GM18517 (cell line): ENCODE measurements at regions not wholly inside any gene's neighbourhood (a gene's known extent, or its start where the extent isn't known, plus 50 kb on each side); places are given as distances from the start of the nearest gene placed in this dataset.

Experiments
- ATAC-seq: cut with Tn5 transposase; IDR thresholded peaks from one replicate; pipeline ENCODE4 v1.9.1; 2021; ENCODE audit warnings: mild to moderate bottlenecking, moderate library complexity; ENCODE audit not compliant: unreplicated experiment

- no peak for ATAC-seq
Measured at GRCh38 chr11:86120807-86121206, 51.9 kb upstream of the PICALM start.

DNA sequence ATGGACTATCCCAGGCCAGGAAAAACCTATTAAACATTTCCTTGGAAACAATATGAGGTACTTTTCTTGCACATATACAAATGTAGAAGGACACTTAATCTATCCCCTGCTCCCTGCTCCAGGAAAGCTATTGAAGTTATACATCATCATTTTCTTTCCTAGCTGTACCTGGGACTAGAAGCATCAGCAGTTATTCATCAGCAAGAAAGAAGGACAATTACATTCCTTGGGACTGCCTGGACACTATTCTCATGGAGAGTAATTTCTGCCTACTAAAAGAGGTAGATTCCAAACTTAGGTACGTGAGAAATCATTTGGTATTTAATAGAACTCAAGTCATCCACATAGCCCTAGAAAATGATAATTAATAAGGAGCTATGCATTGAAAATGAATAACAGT, 51.0 kb upstream of the PICALM start:
- no peak for ATAC-seq

DNA sequence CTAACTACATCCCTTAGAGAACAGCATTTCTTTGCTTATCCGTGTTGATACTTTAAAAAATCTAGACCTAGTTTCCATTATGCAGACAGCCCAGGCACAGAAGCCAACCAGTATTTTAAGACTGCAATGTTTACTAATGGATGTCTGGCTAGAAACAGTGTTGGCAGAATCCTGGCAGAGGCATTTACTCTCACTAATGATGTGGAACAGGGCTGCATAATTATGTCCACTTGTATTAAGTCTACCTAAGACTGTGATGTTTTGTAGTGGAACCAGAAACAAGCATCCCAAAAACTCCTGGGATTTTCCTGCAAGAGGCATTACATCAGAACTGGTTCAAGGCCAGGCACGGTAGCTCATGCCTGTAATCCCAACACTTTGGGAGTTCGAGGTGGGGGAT, 50.2 kb upstream of the PICALM start:
- ATAC-seq = no peak
